CD4-positive, alpha-beta T cell (primary cell): ENCODE measurements at regions not wholly inside any gene's neighbourhood (a gene's known extent, or its start where the extent isn't known, plus 50 kb on each side); places are given as distances from the start of the nearest gene placed in this dataset.

ENCODE experiments used
- ATAC-seq: fragments of 200-7000 bp; cut with Tn5 transposase; one replicate; pipeline ENCODE4 v1.10.0; 2022; ENCODE audit warnings: mild to moderate bottlenecking; ENCODE audit not compliant: poor library complexity
- CTCF ChIA-PET: fragments of 350-600 bp; sonication (Branson Sonifier 250); formaldehyde crosslinking; loops from one replicate; lab custom pipeline; 2021; ENCODE audit warnings: antibody characterized with exemption, inconsistent platforms; lab: Charles Lee
- POLR2A ChIA-PET: fragments of 350-600 bp; sonication (Branson Sonifier 250); formaldehyde crosslinking; loops from one replicate; lab custom pipeline; 2021; ENCODE audit warnings: antibody characterized with exemption, inconsistent platforms; lab: Charles Lee
- DNase-seq, 14 experiments: peaks; one replicate each; pipeline ENCODE4 v3.0.0-alpha.2; 2013 to 2020; ENCODE audit warnings: mixed read lengths in 2 of 14
- H3K27ac ChIP-seq, 2 donors: one replicate each; pipeline versions ENCODE4 v1.5.1 to v1.7.0; 2013; ENCODE audit warnings: low read length in 2 of 2, low read depth in 1 of 2, mild to moderate bottlenecking in 1 of 2
- H3K27me3 ChIP-seq, 2 experiments: 1 replicate in 1 of 2; 2 replicates in 1 of 2; pipeline versions ENCODE4 v1.6.1 to v1.7.0; 2013; ENCODE audit warnings: low read length in 2 of 2, control low read depth in 1 of 2, mild to moderate bottlenecking in 1 of 2, moderate library complexity in 1 of 2; ENCODE audit not compliant: insufficient read depth in 2 of 2, control insufficient read depth in 1 of 2
- H3K36me3 ChIP-seq: one replicate; pipeline ENCODE4 v1.6.1; 2013; ENCODE audit warnings: low read length, control low read depth; ENCODE audit not compliant: insufficient read depth
- H3K4me1 ChIP-seq: one replicate; pipeline ENCODE4 v1.6.1; 2013; ENCODE audit warnings: low read length, control low read depth; ENCODE audit not compliant: insufficient read depth
- H3K4me3 ChIP-seq: one replicate; pipeline ENCODE4 v1.5.1; 2013; ENCODE audit warnings: mild to moderate bottlenecking, low read length, moderate library complexity
- H3K9me3 ChIP-seq, 2 experiments: 1 replicate in 1 of 2; 2 replicates in 1 of 2; pipeline versions ENCODE4 v1.6.1 to v1.7.0; 2013; ENCODE audit warnings: low read length in 2 of 2, mild to moderate bottlenecking in 2 of 2, control low read depth in 1 of 2, moderate library complexity in 1 of 2; ENCODE audit not compliant: control insufficient read depth in 1 of 2, insufficient read depth in 1 of 2
- H3K27ac Mint-ChIP-seq: one replicate; pipeline ENCODE4 v1.8.0; 2020; ENCODE audit warnings: mixed read lengths
- H3K27me3 Mint-ChIP-seq: one replicate; pipeline ENCODE4 v1.8.0; 2021; ENCODE audit warnings: mixed read lengths
- H3K36me3 Mint-ChIP-seq: one replicate; pipeline ENCODE4 v1.8.0; 2021; ENCODE audit warnings: low read depth, mixed read lengths
- H3K4me1 Mint-ChIP-seq: one replicate; pipeline ENCODE4 v1.8.0; 2021; ENCODE audit warnings: low read depth, mixed read lengths
- H3K4me3 Mint-ChIP-seq: one replicate; pipeline ENCODE4 v1.8.0; 2020; ENCODE audit warnings: mild to moderate bottlenecking, mixed read lengths
- H3K9me3 Mint-ChIP-seq: one replicate; pipeline ENCODE4 v1.8.0; 2020; ENCODE audit warnings: mixed read lengths
- CTCF ChIP-seq: fragments of 200-600 bp; IDR thresholded peaks from one replicate; pipeline ENCODE4 v1.8.0; 2022; ENCODE audit warnings: antibody characterized with exemption, mild to moderate bottlenecking
- intact Hi-C, 2 experiments: fragments of 100-400 bp; cut with DNase I in 1 of 2; cut with micrococcal nuclease in 1 of 2; formaldehyde crosslinking; loops; one replicate each; pipeline versions ENCODE4 v1.15.1 to v1.9.0; 2023 to 2025; cut with DNase I, micrococcal nuclease

GRCh38 chr2:114203679-114204078 is 238.8 kb upstream of the DPP10 start:
- H3K4me1 ChIP-seq, result no peaks in the 10 kb centered on the region
- intact Hi-C loops, result no loop called here
- TF ChIP-seq CTCF, result no peak
- no peak overlapping the region for H3K27ac Mint-ChIP-seq
- no peak overlapping the region for H3K4me3 Mint-ChIP-seq
- H3K27me3 ChIP-seq, result peaks cover 2 to 5% of the 10 kb centered on the region in 2 experiments
- H3K9me3 Mint-ChIP-seq, result no peaks in the 10 kb centered on the region
- H3K4me3 ChIP-seq, result no peak overlapping the region
- no peaks in the 10 kb centered on the region for H3K36me3 Mint-ChIP-seq
- no peak overlapping the region for H3K27ac ChIP-seq
- no peaks in the 10 kb centered on the region for H3K4me1 Mint-ChIP-seq
- CTCF ChIA-PET, result no interaction called here
- ATAC-seq, result no peak
- peaks cover 19% of the 10 kb centered on the region for H3K27me3 Mint-ChIP-seq
- H3K9me3 ChIP-seq, result no peaks in the 10 kb centered on the region
- no peaks in the 10 kb centered on the region for H3K36me3 ChIP-seq
- POLR2A ChIA-PET, result no interaction called here
- no peak for DNase-seq

DNA sequence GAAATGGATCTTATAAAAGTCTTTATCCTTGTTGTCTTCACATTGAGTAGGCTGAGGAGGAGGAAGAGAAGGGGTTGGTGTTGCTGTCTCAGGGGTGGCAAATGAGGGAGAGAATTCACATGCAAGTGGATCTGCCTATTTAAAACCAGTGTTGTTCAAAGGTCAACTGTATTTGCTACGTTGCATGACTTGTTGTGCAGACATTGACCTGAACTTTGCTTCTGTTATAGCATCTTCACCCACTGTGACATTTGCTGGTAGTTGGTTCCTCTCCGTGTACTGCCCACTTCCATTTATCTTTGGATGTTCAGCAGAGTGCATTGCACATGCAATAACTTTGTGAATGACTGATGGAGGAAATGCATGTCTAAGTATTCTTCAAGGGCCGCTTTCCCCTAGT is 228.6 kb upstream of the DPP10 start:
- no peak for TF ChIP-seq CTCF
- Histone ChIP-seq H3K27ac (no peak overlapping the region), H3K4me3 (no peak overlapping the region), H3K4me1 (no peaks in the 10 kb centered on the region), H3K36me3 (no peaks in the 10 kb centered on the region), H3K27me3 (peaks cover 4 to 6% of the 10 kb centered on the region in 2 experiments), H3K9me3 (no peaks in the 10 kb centered on the region)
- CTCF ChIA-PET, result no interaction called here
- H3K27me3 Mint-ChIP-seq, result peaks cover 43% of the 10 kb centered on the region
- POLR2A ChIA-PET, result no interaction called here
- ATAC-seq, result no peak
- H3K9me3 Mint-ChIP-seq, result no peaks in the 10 kb centered on the region
- intact Hi-C loops, result no loop called here
- no peaks in the 10 kb centered on the region for H3K4me1 Mint-ChIP-seq
- no peak for DNase-seq
- no peak overlapping the region for H3K4me3 Mint-ChIP-seq
- no peak overlapping the region for H3K27ac Mint-ChIP-seq
- no peaks in the 10 kb centered on the region for H3K36me3 Mint-ChIP-seq

GRCh38 chr2:114218383-114218782 is 224.1 kb upstream of the DPP10 start:
- Histone ChIP-seq H3K27ac (no peak overlapping the region), H3K27me3 (peaks cover 9 to 19% of the 10 kb centered on the region in 2 experiments), H3K36me3 (no peaks in the 10 kb centered on the region), H3K9me3 (no peaks in the 10 kb centered on the region), H3K4me1 (no peaks in the 10 kb centered on the region), H3K4me3 (no peak overlapping the region)
- H3K27ac Mint-ChIP-seq, result no peak overlapping the region
- no peak for TF ChIP-seq CTCF
- DNase-seq (no peak), ATAC-seq (no peak)
- H3K9me3 Mint-ChIP-seq, result no peaks in the 10 kb centered on the region
- intact Hi-C loops, result no loop called here
- CTCF ChIA-PET, result no interaction called here
- no peaks in the 10 kb centered on the region for H3K4me1 Mint-ChIP-seq
- H3K27me3 Mint-ChIP-seq, result peaks cover 62% of the 10 kb centered on the region
- H3K4me3 Mint-ChIP-seq, result no peak overlapping the region
- POLR2A ChIA-PET, result no interaction called here
- no peaks in the 10 kb centered on the region for H3K36me3 Mint-ChIP-seq
